GM21576 (cell line): ENCODE measurements at regions not wholly inside any gene's neighbourhood (a gene's known extent, or its start where the extent isn't known, plus 50 kb on each side); places are given as distances from the start of the nearest gene placed in this dataset.

Experiments
- ATAC-seq: cut with Tn5 transposase; IDR thresholded peaks from one replicate; pipeline ENCODE4 v1.9.1; 2021; ENCODE audit warnings: mild to moderate bottlenecking, moderate library complexity; ENCODE audit not compliant: unreplicated experiment

DNA sequence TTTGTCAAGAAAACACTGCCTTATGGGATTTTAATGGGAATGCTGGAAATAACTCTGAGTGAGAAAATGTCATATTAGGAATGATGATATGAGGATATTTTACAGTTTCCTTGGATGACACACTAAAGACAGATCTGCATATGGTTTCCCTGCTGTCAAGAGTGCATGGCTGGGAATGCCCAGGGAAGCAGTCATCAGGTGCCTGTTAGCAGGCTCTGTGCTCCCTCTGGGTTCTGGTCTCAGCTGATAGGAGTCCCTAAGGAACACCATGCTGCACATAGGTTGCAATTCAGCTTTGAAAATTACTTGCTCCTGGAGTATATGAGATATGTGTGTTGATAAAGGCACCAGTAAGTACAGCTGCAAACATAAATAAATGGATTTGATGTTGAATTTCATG is 1064.6 kb downstream of the TUSC7 start:
- no peak for ATAC-seq

DNA sequence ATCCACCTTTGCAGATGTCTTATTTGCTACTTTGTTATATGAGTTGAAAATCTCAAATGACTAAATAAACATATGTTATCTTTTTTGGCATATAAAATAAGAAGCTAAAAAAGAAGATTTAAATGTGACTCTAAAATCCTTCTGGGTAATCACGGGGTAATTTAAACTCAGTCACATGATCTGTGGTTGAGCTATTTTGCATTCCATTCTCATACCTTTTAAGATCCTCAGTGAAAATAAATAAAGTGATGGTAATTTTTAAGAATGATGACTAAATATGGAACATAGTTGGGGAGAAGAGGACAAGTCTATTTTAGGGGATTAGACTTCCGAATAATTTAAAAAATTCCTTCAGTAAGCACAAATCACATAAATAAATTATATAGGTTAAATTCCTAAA is 1076.8 kb downstream of the TUSC7 start:
- no peak for ATAC-seq

DNA sequence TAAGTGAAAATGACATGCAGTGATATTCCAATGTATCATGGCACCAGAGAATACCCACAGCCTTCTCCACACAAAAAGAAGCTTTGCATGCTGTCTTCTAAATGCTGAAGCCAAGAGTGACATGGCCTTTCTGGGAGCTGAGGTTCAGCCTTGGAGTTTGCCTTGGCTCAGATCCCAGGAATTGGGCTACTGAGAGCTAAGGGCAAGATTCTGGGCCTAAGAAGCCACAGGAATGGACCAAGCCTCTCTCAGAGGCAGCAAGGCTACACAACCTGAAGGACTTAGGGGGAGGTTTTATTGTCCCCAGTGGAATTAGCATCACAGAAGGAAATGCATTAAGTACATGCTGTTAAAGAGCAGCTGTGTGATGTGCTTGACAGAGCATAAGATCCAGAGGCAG is 1078.5 kb downstream of the TUSC7 start:
- ATAC-seq, result no peak

DNA sequence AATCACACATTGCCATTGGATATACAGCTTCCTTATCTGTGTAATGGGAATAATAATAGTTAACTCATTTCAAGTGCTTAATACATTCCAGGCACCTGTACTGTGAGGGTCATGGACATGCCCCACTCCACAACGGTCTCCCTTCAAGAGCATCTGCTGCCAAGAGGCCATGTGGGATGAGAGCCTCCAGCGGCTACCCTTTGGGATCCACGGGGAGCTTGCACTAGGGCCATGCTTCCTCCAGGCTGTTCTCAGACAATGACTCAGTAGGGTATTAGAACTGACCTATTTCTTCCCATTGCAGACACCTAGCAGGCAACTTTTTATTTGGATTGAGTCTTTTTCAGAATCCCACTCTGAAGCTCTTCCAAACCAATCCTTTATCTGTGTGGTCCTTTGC is 1078.9 kb downstream of the TUSC7 start:
- no peak for ATAC-seq

DNA sequence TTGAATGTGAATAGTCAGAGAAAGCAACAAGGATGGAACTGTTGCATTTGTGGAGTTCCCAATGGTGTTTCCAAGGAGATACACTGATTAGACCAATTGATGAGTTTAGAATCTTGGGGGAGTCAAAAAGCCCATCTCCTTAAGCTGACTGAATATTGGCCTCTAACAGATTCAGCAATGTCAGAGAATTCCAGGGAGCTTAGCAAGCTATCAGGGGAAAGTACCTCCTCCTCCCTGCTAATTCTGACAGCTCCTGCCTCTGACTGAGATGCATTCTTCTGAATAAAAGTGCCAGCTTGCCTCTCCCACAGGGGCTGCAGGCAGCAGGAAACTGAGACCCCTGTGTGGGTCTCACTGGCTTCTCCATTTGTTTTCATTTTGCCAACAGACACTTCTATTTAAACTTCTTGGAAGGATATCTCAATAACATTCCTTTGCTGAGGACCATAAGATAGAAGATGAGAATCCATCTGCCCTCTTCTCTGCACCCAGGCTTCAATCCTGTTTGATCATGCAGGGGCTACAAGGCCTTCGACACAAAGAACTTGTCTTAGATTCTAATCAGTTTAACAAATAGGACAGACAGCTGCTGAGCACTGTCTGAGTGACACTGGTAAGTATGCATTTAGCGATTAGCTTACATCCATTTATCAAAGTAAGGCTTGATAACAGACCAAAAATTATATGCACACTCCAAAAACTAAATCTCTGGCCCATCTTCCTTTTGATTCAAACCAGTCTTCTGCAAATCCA is 1080.8 kb downstream of the TUSC7 start:
- no peak for ATAC-seq

DNA sequence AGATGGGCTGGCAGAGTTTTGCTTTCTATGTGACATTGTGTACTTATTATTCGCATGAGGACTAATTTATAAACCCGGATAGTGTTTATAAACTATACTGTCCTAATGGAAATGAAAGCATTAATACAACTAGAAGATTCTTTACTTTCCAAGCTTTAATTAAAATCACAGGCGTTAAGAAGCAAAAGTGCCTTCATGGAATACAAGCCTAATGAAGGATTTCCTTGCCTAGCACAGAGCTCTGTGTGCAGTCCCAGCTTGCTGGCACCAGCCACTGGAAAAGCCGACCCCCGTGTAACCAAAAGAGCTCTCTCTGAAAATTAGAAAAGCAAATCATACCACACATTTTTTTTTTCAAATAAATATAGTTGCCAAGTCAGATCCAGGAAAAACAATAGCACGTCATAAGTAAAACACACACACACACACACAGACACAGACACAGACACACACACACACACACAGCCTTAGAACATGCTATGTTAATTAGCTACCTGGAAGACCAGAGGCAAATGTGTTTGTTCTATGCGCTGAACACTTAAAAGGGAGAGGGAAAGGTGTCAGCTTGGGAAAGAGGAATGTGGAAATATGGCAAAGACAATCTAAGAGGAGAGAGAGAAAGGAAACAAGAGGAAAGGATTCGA is 1084.2 kb downstream of the TUSC7 start:
- ATAC-seq, result no peak

DNA sequence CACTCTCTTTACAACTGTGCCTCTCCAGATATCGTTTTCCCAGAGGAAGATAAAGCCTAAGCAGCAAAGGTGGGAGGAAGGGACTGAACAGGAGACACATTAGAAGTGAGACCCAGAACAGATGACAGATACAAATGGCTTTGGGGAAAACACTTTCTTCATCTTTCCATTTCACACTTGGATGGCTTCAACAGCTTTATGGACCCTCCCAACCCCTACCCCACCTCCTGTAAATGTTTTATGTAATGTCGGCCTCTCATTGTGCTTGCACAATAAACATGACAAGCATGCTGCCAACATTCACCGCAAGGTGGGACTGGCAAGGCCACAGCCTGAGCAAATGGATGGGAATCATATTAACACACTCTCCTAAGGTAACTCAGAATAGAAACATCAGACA is 1088.6 kb downstream of the TUSC7 start:
- ATAC-seq, result no peak

DNA sequence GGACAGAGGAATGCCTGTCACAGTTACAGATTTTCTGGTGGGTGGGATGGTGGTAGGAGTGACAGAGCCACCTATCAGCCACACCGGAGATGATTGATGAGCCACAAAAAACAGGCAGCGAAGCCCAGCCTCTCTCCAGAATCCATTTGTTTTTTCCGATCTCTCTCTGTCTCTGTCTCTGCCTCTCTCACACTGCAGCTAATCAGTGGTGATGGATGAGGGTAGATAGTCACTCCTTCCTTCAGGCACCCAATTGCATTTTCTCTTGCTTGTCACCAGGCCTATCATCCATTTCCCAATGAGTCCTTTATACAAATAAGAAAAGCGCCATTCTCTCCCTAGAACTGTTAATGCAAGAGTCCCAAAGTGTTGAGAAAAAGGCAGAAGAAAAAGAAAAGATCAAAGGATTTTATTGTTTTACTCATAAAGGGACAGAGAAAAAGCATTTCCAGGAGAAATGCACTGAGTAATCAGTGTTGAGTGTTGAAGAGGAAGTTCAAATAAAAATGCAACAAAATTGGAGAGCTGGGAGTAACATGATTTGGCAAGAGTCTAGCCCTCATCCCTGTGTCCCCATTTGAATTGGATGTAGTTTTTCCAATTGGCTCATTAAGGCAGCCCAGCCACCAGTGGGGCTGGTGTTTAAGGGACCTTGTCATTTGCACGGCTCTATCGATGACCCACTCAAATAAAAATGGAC is 1089.3 kb downstream of the TUSC7 start:
- ATAC-seq, result no peak

DNA sequence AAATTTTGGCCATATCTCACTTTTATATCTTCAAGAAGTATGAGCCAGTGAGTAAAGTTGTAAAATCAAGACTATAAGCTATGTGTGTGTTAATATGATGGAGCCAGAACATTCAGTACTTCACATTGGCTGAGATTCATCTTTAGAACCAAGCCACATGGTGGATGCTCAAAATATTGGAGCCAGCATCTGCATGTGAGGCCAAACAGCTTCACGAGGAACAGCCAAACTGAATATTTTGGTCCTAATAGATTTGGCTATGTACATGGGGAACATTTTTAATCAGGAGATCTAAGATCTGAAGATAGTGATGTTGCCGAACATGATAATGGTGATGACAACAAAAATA is 1089.8 kb downstream of the TUSC7 start:
- no peak for ATAC-seq

DNA sequence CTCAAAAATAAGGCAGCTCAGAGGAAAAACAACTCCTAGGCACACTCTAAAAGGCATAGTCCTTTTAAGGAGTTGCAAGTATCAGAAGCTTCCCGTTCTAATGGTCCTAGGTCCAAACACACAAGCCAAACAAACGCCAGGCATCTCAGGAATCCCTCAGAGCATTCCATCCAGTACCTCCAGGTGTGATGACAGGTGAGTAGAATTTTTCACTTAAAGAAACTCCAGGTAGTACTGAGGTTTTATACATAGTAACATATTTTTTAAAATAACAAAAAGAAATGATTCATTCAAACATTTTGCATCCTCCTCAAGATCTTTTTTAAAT is 1092.3 kb downstream of the TUSC7 start:
- no peak for ATAC-seq

DNA sequence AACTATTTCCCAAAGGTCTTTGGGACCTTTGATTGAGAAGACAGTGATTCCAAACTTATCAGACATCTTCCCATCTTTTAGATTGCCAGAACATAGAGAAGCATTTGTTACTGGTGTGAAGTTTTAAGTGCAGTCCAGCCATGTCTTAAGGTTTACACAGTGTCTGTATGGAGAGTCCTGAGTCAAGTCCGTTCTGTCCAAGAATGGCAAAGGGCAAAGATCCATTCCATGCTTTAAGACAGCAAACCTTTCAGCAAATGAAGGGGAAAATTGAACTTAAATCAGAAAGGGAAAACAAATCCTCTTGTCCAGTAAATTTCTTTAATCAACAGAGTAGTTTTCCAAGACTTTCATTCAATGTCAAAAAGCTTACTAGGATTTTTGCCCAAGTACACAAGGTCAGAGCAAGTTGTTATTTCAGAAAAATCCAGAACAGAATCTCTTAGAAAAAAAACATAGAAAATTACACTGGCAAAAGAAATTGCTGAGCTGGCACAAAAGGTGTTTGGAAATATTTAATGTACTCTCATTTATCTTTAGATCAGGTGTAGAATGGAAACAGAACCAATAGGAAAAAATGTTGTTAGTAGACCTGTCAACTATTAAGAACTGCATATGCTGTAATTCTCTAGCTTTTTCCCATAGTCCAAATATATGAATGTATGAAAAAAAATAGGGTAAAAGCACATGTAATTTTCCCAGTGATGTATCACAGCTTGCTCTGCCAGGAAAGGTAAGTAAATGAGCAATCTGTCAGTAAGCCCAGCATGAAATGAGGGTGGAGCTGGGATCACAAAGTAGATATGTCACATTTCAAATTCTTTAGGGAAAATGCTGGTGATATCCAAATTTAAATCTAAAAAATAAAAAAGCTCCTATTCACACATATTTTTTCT is 1099.9 kb downstream of the TUSC7 start:
- no peak for ATAC-seq

DNA sequence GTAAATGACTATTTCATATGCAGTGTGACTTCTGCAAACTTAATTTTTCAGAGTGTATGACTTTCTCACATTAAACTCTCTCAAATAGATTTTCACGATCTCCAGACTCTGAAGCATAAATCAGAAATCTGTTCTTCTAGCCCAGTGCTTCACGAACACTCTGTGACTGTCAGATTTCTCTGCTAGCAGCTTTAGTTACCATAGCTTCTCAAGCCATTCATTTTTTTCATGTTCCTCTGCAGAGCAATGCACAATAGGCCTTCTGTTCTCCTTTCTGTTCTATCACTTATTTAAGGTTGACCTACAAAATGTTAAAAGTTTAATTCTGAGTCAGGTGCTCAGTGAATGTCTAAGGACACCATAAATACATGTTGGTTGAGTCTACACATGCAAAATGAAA is 1102.2 kb downstream of the TUSC7 start:
- no peak for ATAC-seq

DNA sequence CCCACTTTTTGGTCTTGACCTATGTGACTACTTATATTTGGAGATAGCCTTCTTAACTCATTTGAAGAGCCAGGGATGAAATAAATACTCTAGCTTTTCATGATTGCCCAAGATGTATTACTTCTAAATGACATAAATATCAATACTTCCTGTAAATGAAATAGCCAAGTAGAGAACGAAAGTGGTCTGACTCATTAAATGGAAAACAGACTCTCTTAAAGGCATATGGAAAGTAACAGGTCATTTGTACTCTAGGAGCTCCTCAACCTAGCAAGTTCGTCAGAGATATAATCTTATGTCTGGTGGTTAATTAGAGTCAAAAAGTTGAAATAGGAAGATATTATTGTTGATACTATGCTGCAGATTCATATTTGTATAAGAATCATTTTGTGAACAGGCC is 1105.4 kb downstream of the TUSC7 start:
- ATAC-seq, result no peak

DNA sequence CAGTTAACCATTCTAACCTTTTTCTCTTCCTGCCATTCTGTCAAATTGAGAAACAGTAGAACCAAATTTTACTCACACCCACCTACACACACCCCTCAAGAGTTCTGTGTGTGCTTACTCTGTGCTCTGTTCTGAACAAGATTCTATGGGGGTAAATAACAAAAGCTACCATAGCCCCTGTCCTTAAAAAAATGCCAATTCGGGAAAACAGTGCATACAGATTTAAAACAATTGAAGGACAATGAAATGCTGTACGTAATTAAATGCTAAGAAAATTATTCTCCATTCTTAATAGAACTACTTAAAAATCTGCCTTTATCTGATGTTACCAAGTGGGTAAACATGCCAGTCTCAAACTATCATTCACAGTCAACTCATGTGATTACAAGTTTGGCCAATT is 1107.5 kb downstream of the TUSC7 start:
- ATAC-seq, result no peak

DNA sequence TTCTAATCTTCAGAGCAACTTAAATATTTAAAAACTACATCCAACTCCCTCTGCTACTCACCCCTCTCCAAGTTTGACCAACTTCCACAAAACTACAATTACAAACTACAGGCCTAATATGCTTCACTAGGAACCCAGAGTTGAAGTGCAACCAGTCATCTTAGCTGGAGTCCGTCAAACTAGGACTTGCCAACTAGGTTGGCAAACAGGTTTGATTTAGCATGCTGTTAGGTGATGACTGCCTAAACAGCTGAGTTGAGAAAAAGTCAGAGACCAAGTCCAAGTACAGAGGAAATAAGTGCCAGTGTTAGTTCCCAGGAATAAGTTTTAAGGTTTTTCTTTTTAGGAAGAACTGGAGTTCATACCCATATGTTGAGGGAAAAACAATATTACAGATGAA is 1109.0 kb downstream of the TUSC7 start:
- no peak for ATAC-seq

DNA sequence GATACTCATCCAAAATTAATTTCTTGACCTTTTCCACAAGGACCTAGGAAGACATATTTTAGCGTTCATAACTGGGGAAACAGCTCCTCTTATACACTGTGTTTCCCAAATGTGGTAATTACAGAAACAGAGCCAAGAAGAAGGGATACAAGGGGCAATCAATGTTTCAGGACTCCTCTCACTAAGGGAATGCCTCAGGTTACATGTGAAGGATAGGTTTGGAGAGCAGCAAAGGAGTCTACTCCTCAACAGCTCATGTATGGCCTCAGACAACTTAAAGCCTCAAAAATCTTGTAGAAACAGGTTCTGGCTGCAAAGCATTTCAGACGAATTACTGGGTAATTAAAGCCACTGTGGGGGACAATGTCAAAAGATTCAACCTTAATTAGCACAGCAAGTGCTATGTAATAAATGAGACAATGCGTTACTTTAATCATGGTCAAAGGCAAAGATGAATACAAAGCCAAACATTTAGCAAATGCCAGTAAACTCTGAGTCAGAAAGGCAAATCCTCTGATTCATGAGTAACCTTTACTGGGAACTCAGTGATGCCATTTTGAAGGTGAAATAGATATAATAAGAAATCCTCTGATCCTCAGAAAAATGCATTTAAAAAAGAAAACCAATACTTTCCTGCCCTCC is 1111.2 kb downstream of the TUSC7 start:
- ATAC-seq, result no peak

DNA sequence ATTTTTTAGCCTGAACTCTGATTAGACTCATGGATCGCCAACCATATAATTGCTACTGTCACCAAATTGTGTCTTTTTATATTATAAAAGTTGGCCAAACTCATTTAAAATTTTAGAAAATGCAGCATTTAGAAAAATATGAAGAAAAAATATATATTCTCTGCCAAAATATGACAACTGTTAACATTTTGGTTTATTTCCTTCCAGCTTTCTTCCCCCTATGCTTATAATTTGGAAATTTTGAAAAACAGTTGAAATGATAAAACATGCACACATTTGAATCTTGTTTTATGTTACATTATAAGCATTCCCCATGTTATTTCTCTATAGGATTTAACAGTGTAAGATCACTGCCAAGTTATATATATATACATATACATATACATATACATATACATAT is 1112.8 kb downstream of the TUSC7 start:
- ATAC-seq, result no peak

DNA sequence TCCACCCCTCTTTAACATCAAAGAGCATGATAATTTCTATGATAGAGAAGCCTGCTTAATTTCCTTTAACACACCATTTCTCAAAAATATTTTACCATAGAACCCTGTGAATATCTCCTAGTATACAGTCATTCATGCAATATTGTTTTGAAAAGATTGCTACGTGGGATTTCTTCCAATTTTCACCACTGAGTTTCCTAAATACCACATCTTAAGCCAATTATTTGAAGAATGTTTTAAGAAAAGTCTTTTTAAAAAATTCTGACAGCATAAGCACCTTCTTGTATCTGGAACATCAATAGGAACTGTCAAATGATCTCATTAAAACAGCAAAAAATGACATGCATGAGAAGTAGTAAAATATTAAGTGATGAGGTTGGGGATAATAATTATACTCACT is 1126.7 kb downstream of the TUSC7 start:
- ATAC-seq, result no peak

DNA sequence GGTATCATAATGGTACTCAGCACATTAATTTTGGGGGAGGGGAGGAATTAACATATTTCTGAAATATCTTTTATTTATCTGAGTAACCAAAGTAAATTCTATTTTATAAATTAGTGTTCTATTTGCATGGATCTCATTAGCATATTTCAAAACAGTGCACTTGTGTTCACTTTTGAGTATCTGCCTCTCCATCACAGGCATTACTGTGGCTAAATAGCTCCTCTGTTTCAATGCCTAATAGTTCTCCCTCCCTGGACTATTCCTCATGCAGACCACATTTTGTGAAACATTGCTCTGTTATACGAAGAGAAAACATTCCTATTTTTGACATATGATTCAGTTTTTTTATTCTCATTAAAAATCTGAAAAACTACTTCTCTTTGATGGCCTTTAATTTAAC is 1127.8 kb downstream of the TUSC7 start:
- ATAC-seq, result no peak

DNA sequence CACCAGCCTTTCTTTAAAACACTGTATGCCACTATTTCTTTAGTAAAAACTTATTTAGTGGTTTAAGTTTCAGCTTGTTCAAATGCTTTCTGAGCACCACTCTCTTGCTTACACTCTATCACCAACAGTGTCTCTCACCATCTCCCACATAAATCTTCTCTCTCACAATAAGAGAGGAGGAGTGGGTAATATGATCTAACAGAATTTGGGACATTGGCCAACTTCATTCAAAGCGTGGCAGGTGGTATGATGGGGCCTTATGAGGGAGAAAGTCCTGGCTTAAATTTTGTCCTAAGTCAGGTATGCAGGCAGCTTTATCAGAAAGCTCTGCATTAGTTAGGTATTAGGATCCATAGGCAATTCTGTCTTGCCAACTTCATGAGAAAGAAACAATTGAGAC is 1132.5 kb downstream of the TUSC7 start:
- no peak for ATAC-seq

DNA sequence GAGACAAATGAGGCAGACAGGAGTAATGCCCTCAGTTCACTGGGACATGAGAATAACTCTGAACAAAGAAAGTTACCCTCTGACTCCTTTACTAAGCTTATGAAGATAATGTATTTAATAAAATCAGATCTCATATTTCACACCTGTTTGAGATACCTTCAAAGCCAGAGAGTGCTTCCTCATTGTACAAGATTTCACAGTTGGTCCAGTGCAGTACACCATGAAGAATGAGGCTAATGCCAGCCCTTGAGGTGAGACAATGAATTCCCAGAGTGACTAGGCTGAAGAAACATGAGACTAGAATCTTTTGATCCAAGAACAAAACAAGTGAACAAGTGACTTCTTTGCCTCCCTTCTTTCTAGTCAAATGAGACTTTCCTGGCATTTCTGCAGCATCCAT is 1133.8 kb downstream of the TUSC7 start:
- no peak for ATAC-seq
